ENCODE measurements at regions not wholly inside any gene's neighbourhood (a gene's known extent, or its start where the extent isn't known, plus 50 kb on each side); places are given as distances from the start of the nearest gene placed in this dataset.
"Not testable (repeated sequence)": the region's sequence is repeated elsewhere in the genome, so short reads cannot be mapped to it uniquely, and the experiment has no call there.

- no peak overlapping the region for H2AFZ ChIP-seq
- no peak overlapping the region for H3K4me3 ChIP-seq
- Mint-ChIP-seq H3K4me3 (no peak overlapping the region), H3K27ac (no peak overlapping the region), H3K27me3 (ENCODE audit: insufficient read depth, low read depth, poor library complexity) (no peaks in the 10 kb centered on the region), H3K4me1 (no peaks in the 10 kb centered on the region), H3K36me3 (ENCODE audit: low read depth) (no peaks in the 10 kb centered on the region), H3K9me3 (no peaks in the 10 kb centered on the region; the same call in 2 of the 3 replicates)
- no peaks in the 10 kb centered on the region for H3K36me3 ChIP-seq (ENCODE audit: insufficient read depth)
- H3K79me2 ChIP-seq (replicated peaks; ENCODE audit: insufficient read depth) = no peaks in the 10 kb centered on the region
- H3K27me3 ChIP-seq (ENCODE audit: insufficient read depth) = no peaks in the 10 kb centered on the region
- H3K27ac ChIP-seq (ENCODE audit: low read depth) = no peak overlapping the region
- no peaks in the 10 kb centered on the region for H3K9me2 ChIP-seq (ENCODE audit: insufficient read depth)
- no peak overlapping the region for H3K4me2 ChIP-seq
- H3F3A ChIP-seq (replicated peaks; ENCODE audit: low read depth) = no peaks in the 10 kb centered on the region
- ATAC-seq = no peak
- no peak for DNase-seq (ENCODE audit: low spot score)
- no peaks in the 10 kb centered on the region for H3K4me1 ChIP-seq (ENCODE audit: insufficient read depth)
- TF ChIP-seq CTCF (conservative IDR thresholded peaks at IDR 0.05; ENCODE audit: low read depth in 2 of 2) (no peak), CREB1 (CRISPR knock-in tag; IDR thresholded peaks at IDR 0.05; ENCODE audit: low read depth) (no peak), STAT1 (IDR thresholded peaks at IDR 0.05; ENCODE audit: unreplicated experiment) (no peak), REST (IDR thresholded peaks at IDR 0.05; ENCODE audit: unreplicated experiment) (no peak), ZNF114 (CRISPR knock-in tag; IDR thresholded peaks at IDR 0.05) (no peak), ZNF462 (CRISPR knock-in tag; IDR thresholded peaks at IDR 0.05) (no peak)
- no peaks in the 10 kb centered on the region for H4K20me1 ChIP-seq (replicated peaks; ENCODE audit: insufficient read depth)
Measured at GRCh38 chr6:135608031-135608430, 110.5 kb upstream of the AHI1 start.

GRCh38 chr6:135610192-135610591 lies 112.7 kb upstream of the AHI1 start:
- not testable (repeated sequence) for H3K4me3 ChIP-seq; H3K9me3 Mint-ChIP-seq; DNase-seq (ENCODE audit: low spot score); H3K27ac Mint-ChIP-seq; H3K4me1 ChIP-seq (ENCODE audit: insufficient read depth); H2AFZ ChIP-seq; H3K4me1 Mint-ChIP-seq; H3K27ac ChIP-seq (ENCODE audit: low read depth); H3K27me3 ChIP-seq (ENCODE audit: insufficient read depth); H3K27me3 Mint-ChIP-seq (ENCODE audit: insufficient read depth, low read depth, poor library complexity); H4K20me1 ChIP-seq (replicated peaks; ENCODE audit: insufficient read depth); H3K4me3 Mint-ChIP-seq; H3K36me3 ChIP-seq (ENCODE audit: insufficient read depth); H3F3A ChIP-seq (replicated peaks; ENCODE audit: low read depth); H3K79me2 ChIP-seq (replicated peaks; ENCODE audit: insufficient read depth); ATAC-seq; H3K36me3 Mint-ChIP-seq (ENCODE audit: low read depth); H3K9me2 ChIP-seq (ENCODE audit: insufficient read depth); H3K4me2 ChIP-seq

All from GM23338 (cell line).